GM19238 (cell line): ENCODE measurements at regions not wholly inside any gene's neighbourhood (a gene's known extent, or its start where the extent isn't known, plus 50 kb on each side); places are given as distances from the start of the nearest gene placed in this dataset.
A peak's percentile ranks its signal among the peaks of the same experiment; 100 is the strongest.
"Not testable (repeated sequence)": the region's sequence is repeated elsewhere in the genome, so short reads cannot be mapped to it uniquely, and the experiment has no call there.

Experiments
- DNase-seq: peaks from one replicate; pipeline ENCODE4 v3.0.0; 2011; ENCODE audit warnings: low spot score; ENCODE audit not compliant: insufficient read length

DNA sequence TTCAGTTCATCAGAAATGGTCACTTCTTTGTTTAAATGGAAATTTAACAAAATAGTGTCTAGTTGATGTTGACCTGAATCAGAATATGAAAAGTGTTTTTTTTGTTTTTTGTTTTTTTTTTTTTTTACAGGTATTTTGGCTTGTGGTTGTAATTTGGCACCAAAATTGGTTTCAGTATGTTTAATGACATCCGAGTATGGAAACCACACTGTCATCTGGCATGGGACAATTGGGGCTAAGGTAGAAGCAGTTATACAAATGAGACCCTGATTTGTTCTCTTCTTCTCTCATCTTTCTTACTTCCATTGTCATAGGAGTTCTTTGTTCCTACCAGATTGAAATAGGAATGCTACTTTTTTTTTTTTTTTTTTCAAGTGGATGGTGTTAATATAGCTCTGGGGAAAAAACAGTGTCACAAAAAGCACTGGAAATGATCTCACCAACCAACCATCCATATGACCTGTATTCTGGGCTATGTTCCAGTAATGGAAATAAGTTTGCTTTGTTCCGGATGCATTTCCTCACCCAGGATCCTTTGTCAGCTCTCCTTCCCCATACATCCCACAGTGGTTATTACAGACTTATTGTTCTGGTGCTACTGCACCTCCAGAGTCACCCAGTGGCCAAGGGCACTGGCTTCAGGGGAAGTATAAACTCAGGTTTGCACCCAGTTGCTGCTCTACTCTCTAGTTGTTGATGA, 95.8 kb downstream of the ATXN3L start:
- DNase-seq: no peak

DNA sequence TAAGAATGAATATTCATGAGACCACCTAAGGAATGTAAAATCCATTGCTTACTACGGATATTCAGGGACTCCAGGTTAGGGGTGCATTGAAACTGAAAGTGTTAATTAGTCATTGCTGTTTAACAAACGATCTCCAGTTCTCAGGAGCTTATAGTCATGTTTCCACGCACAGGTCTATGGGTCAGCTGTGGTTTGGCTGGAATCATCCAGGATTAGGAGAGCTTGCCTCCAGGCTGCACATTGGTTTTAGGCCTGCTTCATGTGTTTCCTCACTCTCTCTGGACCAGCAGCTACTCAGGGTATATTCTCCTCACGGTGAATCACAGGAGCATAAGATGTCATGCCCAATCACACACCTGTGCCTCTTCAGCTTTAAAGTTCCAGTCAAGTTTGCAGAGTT, 98.9 kb downstream of the ATXN3L start:
- no peak for DNase-seq

DNA sequence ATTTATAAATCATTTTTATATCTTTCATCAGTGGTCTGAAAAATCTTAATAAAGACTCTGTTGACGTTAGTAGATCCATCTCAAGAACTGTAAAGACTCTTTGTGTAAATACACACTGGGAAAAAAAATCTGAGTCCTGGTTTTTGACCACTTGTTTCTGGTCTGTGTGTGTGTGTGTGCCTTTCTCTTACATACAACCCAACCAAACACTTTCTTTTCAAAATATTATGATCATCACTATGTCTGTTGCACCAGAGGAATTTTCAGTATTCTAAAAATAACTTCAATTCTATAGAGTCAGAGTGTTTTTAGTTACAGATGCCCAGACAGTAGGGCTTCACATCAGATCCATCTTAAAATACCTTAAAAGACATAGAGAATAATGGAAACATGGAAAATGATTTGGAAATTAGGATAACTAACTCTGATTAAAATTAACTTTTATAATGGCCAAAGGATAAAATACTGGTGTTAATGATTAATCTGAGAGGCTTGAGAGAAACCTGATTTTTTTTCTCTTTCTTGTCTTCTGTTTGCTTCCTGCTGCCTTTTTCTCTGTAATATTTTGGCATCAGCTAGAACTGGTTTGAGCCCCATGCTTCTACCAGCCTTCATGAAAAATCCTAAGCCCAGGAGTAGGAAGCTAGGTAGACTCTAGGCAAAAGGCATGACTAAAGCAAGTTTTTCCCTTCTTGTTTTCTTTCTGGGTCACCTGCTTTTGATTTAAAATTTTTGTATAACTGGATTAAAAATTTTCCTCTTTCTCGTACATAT, 99.7 kb downstream of the ATXN3L start:
- no peak for DNase-seq

DNA sequence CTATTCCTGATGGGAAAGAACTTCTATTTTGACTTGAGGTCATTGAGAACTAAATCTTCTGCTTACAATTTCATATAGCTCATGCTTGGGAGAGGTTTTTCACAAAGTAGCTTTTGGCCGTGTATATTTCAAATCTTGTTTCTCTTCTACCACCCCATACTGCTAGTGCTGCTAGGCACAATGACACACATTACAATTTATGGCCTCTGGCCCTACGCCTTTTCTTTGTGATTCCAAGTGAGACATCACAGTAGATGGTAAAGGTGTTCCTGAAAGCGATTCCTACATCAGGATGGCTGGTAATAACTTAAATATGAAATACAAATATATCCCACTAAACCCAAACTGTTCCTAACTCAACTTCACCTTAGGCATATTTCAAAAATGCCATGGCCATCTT, 101.1 kb downstream of the ATXN3L start:
- no peak for DNase-seq

- no peak for DNase-seq
Observed at GRCh38 chrX:13216139-13216538, 103.7 kb downstream of the ATXN3L start.

- DNase-seq: no peak
Observed at GRCh38 chrX:13215729-13216128, 104.1 kb downstream of the ATXN3L start.

DNA sequence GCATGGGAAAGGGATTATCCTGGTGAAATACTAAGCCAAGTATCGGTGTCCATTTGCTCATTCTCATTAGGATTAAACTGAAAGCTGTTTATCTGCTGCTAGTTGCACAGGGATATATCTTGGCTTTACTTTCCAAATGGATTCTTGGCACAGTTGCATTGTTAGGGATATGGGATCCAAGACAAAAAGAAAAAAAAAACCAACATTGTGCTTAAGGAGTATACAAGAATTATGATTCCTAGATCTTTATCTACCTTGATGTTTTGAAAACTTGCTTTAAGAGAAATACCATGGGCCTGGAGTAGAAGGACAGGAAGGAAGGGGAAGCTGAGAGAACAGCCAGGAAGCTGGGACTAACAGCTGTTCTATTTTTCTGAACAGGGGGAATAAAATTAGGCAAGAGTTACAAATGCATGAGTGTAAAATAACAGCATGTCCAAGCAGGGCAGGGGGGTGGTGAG, 107.6 kb downstream of the ATXN3L start:
- no peak for DNase-seq

- not testable (repeated sequence) for DNase-seq
Observed at GRCh38 chrX:13210142-13210541, 109.7 kb downstream of the ATXN3L start.

- not testable (repeated sequence) for DNase-seq
Observed at GRCh38 chrX:13209704-13210103, 110.1 kb downstream of the ATXN3L start.

DNA sequence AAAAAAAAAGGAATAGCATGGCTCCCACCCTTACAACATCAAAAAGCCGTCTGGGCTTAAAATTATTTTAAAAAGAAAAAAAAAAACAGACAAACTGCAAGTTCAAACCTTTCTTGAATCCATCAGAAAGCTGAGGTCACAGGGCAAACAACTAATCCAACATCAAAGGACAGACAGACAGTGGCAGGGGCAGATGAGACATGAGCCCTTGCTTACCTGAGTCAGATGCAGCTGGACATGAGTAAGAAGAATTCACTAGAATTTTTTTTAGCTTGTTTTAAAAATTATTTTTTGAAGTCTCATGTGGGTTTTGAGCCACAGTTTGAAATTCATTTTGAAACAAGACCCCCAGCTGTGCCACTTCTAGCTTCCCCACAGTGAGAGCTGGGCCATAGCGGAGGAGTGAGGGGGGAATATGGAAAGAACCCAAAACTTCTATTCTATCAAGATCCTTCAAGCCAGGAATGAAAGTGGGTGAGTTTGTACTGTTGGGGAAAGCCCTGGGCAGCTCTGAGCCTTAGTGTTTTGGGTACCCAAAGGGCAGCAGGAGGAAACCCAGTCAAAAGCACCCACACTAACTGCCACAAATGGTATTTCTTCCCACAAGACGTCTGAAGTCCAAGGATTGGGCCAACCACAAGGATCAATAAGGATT, 111.4 kb downstream of the ATXN3L start:
- DNase-seq: no peak

DNA sequence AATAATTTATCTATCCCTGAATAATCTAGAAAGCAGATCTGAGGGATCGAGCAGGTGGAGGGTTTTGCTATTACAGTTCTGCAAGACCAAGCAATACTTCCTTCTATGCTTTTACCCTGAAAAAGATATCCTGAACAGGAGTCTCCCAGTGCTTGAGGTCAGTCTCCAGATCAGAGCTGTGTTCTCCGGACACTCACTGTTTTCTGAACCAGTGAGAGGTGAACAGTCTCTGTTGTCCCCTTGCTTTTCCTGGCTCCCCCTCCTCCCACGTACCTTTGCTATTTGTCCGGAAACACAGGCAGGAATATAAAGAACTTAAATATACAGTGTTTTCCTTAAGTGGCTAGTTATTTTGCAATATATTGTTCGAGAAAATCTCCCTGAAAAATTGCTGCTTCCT, 116.6 kb downstream of the ATXN3L start:
- DNase-seq: no peak

GRCh38 chrX:13201605-13202219, 118.1 kb downstream of the ATXN3L start:
- no peak for DNase-seq

GRCh38 chrX:13200398-13200797, 119.5 kb downstream of the ATXN3L start:
- no peak for DNase-seq

DNA sequence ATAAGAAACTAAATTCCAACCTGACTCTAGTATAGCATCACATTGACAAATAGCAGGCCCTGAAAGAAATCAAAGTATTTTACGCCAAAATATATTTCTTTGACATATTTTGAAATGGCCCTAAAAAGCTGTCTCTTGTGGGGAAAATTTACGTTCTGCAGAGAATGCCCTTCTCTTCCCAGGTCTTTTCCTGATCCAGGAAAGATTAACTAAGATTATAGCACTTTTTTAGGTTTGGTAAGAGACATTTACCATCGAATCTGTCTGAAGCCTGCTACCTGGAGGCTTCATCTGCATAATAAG, 121.1 kb downstream of the ATXN3L start:
- DNase-seq: no peak

GRCh38 chrX:13198056-13198761, 121.6 kb downstream of the ATXN3L start:
- no peak for DNase-seq

DNA sequence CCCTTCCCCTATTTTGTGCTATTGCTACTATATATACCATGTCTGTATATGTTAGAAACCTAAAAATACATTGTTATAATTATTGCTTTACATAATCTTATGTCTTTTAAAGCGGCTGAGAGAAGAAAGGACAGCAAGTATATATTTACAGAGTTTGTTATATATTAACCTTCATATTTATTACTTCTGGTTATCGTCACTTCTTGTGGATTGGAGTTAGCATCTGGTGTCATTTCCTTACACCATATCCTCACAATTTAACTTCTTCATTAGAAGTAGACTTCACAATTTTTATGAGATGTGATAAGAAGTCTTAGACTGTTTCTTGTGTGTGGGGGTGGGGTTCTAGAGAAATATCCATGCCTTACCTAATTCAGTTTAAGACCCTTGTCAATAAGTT, 123.1 kb downstream of the ATXN3L start:
- DNase-seq: no peak

GRCh38 chrX:13195340-13195739, 124.5 kb downstream of the ATXN3L start:
- DNase-seq: no peak

DNA sequence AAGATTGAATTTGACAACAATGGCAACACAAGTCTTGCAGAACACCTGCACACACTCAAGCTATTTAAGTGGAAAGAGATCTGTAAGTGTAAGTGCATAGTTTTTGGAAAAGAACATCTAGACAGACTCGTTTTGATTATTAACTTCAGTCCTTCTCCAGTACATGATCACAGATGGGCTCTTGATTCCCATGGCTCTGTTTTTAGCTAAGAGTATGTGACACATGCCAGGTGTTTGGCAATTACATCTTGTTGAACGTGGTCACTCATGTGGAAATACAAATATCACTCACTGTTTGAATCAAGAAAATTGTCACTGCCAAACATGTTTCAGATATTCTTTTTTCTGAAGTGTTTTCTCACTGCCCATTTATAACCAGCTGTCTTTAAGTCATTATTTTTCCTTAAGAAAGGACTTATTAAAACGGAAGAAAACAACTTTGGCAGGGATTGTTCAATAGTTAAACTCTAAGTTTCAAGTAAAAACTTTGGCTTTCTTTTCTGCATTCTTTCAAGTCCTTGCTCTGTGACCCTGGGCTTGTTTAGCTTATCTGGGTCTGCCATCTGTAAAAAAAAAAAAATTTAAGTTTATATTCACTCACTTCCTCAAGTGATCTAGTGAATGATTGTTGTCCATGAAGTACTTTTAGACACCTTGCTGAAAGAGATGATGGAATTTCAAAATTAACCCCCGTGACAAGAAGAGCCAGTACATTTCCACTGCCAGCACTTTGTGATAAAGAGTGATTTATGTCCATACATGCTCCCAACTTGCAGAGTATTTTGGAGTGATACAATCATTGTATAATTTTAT, 125.4 kb downstream of the ATXN3L start:
- DNase-seq: peak; percentile 9

GRCh38 chrX:13190051-13190450, 129.8 kb downstream of the ATXN3L start:
- DNase-seq: no peak

DNA sequence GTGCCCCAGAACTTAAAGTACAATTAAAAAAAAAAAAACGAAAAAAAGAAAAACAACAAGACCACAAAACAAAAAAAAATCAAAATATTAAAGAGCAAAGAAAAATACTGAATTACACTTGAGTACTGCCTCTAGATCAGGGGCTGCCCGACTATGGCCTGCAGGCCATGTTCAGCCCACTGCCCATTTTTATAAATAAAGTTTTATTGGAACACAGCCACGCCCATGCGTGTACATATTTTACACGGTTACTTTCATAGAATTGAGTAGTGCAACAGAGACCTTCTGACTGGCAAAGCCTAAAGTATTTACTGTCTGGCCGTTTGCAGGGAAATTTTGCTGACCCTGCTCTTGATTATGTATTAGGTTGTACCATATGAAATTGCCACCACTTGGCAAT, 130.5 kb downstream of the ATXN3L start:
- no peak for DNase-seq
